ENCODE measurements at regions not wholly inside any gene's neighbourhood (a gene's known extent, or its start where the extent isn't known, plus 50 kb on each side); places are given as distances from the start of the nearest gene placed in this dataset.

DNA sequence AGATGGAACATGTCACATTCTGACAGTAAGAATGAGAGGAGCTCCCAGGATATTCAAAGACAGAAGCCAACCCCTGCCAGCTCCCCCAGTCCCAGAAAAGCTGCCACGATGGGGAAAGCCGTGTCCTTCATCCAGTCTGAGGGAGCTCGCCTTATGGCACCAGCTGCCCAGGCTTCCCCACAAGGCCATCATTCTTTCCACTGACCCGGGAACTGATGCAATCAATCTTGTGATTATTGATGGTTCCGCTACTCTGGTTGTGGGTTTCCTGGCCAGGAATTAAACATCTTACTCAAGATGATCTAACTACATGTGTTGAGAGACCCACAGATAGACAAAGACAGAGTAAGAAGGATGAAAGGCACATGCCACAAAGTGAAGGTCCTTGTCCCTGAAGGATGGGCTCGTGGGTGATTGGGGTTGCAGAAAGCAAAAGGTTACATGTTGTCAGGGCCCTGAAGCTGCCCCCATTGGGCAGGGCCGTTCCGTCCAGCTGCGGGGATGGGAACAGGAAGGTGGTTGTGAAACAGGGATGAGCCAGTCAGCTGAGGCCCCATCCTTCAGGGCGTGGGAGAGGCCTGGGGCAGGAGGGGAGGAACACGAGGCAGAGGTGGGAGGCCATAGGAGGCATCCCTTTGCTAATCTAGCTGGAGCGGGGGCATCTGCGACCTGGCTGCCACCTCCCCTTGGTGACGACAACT lies 127.6 kb downstream of the OAT start:
- H3K36me3 Mint-ChIP-seq (ENCODE audit: insufficient read depth in 1 of 3, low read depth in 3 of 3): no peaks in the 10 kb centered on the region
- H4K8ac ChIP-seq (replicated peaks; ENCODE audit: insufficient read length, low read depth, low read length): no peak overlapping the region
- no peaks in the 10 kb centered on the region for H3K4me1 ChIP-seq (ENCODE audit: insufficient read depth, low read length)
- H3K27ac Mint-ChIP-seq: peak overlapping the region in 1 of 3 experiments; percentile 87; a peak in 1 of 7 replicates
- no peak overlapping the region for H3K18ac ChIP-seq (ENCODE audit: insufficient read length, low read depth, low read length)
- H3T11ph ChIP-seq (ENCODE audit: low read length): no peak overlapping the region
- no peak overlapping the region for H2AFZ ChIP-seq (ENCODE audit: low read length)
- H2BK12ac ChIP-seq (ENCODE audit: insufficient read length, low read depth, low read length): no peak overlapping the region
- H3K9me3 ChIP-seq (ENCODE audit: control insufficient read depth, low read depth, low read length): no peaks in the 10 kb centered on the region
- no peak overlapping the region for H3K4me3 Mint-ChIP-seq
- H4K20me1 ChIP-seq (ENCODE audit: control insufficient read depth, insufficient read depth, insufficient read length): no peaks in the 10 kb centered on the region
- H3K4me2 ChIP-seq (ENCODE audit: insufficient read depth, insufficient read length, low read length): no peak overlapping the region
- H3K79me2 ChIP-seq (ENCODE audit: insufficient read depth, low read length): no peaks in the 10 kb centered on the region
- H4K91ac ChIP-seq (ENCODE audit: insufficient read length, low read depth, low read length): no peak overlapping the region
- no CpG with 5 or more reads among the region's 14 CpGs for WGBS (ENCODE audit: extremely low coverage, insufficient read length, low lambda C conversion rate)
- no peaks in the 10 kb centered on the region; the same call in 1 of the 2 replicates for H3K27me3 Mint-ChIP-seq (ENCODE audit: low read depth)
- H3K27ac ChIP-seq (ENCODE audit: insufficient read length, low read depth, low read length): no peak overlapping the region
- no peak overlapping the region for H3K4ac ChIP-seq (ENCODE audit: low read depth, low read length)
- no peaks in the 10 kb centered on the region for H3K23me2 ChIP-seq (ENCODE audit: insufficient read length, low read depth, low read length, poor library complexity, severe bottlenecking)
- no peak overlapping the region for H2BK120ac ChIP-seq (ENCODE audit: low read depth, low read length, poor library complexity, severe bottlenecking)
- H4K5ac ChIP-seq (ENCODE audit: insufficient read length, low read depth, low read length): no peak overlapping the region
- no peak overlapping the region for H3K14ac ChIP-seq (ENCODE audit: insufficient read depth, low read length)
- no peak for TF ChIP-seq CTCF (conservative IDR thresholded peaks at IDR 0.05)
- H3K27me3 ChIP-seq (ENCODE audit: insufficient read depth, low read length): no peaks in the 10 kb centered on the region
- peak; percentile 10 for DNase-seq
- H2BK5ac ChIP-seq (ENCODE audit: insufficient read length, low read length): no peak overlapping the region
- no peak overlapping the region for H2BK15ac ChIP-seq (ENCODE audit: low read depth, low read length)
- no peaks in the 10 kb centered on the region; a peak in 1 of 5 replicates for H3K9me3 Mint-ChIP-seq
- no peaks in the 10 kb centered on the region for H3K4me1 Mint-ChIP-seq
- H2BK20ac ChIP-seq (ENCODE audit: low read depth, low read length, poor library complexity, severe bottlenecking): no peak overlapping the region
- no peak overlapping the region for H3K23ac ChIP-seq (ENCODE audit: insufficient read length, low read depth, low read length)
- H3K9ac ChIP-seq (ENCODE audit: extremely low read depth, insufficient read length, low read length): no peak overlapping the region
- H2AK5ac ChIP-seq (ENCODE audit: insufficient read length, low read length): no peak overlapping the region
- H3K56ac ChIP-seq (ENCODE audit: insufficient read length, low read depth, low read length): no peak overlapping the region
- no peaks in the 10 kb centered on the region for H3K79me1 ChIP-seq (ENCODE audit: insufficient read depth, low read depth, low read length, poor library complexity, severe bottlenecking)
